ENCODE measurements at regions not wholly inside any gene's neighbourhood (a gene's known extent, or its start where the extent isn't known, plus 50 kb on each side); places are given as distances from the start of the nearest gene placed in this dataset.
"Not testable (repeated sequence)": the region's sequence is repeated elsewhere in the genome, so short reads cannot be mapped to it uniquely, and the experiment has no call there.

DNA sequence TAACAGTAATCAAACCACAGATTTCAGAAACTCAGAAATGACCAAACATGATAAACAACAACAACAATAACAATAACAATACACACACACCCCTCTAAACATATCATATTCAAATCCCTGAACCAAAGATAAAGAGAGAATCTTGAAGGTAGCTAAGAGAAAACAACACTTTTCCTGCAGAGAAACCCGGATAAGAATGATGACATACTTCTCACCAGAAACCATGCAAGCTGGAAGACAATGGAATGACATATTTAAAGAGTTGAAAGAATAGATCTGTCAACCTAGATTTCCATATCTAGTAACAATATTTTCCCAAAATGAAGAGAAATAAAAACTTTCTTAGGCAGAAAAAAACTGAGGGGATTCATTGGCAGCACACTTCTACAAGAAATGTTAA is 138.1 kb downstream of the LIG4 start:
- no peak for DNase-seq (ENCODE audit: low read depth in 2 of 2)

DNA sequence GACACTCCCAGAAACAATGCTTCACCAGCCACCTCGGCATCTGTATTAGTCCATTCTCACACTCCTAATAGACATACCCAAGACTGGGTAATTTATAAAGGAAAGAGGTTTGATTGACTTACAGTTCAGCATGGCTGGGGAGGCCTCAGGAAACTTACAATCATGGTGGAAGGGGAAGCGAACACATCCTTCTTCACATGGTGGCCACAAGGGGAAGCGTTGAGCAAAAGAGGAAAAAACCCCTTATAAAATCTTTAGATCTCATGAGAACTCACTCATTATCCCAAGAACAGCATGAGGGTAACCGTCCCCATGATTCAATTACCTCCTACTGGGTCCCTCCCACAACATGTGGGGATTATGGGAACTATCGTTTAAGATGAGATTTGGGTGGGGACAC is 140.9 kb downstream of the LIG4 start:
- DNase-seq (ENCODE audit: low read depth in 2 of 2) = not testable (repeated sequence)

DNA sequence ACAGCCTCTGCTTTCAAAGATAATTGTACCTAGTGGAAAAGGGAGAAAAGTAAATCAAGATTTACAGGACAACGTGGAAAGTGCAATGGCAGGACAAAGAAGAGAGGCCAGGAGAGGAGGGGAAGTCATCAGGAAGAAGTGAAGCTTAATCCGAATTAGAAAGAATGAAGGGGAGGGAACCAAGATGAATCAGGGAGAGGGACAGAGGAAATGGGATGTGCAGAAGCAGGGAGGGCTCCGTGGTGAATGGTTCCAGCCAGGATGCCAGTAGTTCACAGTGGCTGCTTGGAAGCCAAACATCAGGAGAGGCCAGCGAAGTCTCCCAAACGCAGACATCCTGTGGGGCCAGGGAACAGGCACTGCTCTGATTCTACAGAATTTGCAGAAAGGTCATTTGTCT is 144.4 kb downstream of the LIG4 start:
- no peak for DNase-seq (ENCODE audit: low read depth in 2 of 2)

DNA sequence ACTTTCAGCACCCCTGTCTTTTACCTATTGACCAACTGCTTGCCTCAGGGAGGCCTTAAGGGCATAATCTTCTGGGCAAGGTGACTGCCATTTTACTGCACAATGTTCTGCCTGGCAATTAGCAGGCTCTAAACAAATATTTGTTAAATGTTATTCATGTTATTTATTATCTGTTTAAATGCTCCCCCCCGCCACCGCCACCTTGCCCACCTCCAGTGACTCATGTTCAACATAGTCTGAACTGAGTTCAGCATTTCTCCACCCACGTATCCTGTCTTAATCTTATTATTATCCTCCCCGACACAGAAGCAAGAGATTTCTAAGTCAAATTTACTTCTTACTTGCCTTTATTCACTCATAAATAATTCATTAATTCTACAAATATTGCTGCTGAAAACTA is 144.8 kb downstream of the LIG4 start:
- DNase-seq (ENCODE audit: low read depth in 2 of 2) = no peak

DNA sequence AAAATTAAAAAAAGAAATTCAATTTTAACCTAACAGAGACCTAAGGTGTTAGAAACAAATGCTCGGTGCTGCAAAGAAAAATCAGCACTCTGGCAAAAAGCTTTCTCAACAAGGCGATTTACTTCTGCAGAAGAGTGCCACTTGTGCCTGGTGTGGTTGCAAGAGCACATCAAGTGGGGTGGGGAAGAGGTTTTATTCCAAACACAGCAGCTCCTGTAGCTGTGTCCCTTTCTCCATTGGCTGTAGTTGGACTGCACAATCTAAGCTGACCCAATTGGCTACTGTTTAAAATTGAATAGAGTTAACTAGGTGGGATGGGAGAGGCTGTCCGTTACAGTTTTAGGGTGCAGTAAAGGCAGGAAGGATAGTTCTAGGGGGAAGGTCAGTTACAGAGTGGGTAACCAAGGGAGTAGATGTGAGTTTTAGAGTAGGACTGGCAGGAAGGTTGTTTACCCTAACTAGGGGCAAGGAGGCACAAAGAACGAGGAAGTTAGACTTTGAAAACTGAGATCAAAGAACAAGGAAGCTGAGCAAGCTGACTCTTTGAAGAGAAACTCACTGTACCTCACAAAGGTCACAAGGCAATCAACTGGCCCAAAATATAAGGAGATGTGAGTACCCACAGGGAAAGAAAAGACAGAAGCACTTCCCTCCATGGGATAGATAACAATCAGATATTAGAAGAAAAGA is 145.7 kb downstream of the LIG4 start:
- no peak for DNase-seq (ENCODE audit: low read depth in 2 of 2)

DNA sequence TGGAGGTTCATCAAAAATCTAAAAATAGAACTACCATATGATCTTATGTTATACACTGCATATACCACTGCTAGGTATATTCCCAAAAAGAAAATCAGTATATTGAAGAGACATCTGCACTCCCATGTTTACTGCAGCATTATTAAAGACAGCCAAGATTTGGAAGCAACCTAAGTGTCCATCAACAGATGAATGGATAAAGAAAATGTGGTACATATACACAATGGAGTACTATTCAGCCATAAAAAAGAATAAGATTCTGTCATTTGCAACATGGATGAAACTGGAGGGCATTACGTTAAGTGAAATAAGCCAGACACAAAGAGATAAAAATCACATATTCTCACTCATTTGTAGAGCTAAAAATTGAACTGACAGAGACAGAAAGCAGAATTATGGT is 151.0 kb downstream of the LIG4 start:
- DNase-seq (ENCODE audit: low read depth in 2 of 2) = not testable (repeated sequence)

DNA sequence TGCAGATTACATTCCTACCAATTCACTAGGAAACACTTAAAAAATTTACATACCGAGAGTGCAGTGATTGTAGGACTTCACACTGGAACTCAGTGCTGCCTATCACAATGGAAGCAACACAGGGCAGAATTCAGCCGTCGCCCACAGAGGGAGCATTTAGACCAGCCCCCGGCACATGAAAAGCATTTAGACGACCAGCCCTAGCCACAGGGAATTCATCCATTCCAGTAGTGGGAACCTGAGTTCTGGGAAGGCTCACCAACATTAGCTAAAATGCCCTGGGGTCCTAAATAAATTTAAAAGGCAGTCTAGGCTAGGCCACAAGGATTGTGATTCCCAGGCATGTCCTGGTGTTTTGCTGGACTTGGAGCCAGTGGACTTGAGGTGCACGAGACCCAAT is 155.2 kb downstream of the LIG4 start:
- DNase-seq (ENCODE audit: low read depth in 2 of 2) = no peak

DNA sequence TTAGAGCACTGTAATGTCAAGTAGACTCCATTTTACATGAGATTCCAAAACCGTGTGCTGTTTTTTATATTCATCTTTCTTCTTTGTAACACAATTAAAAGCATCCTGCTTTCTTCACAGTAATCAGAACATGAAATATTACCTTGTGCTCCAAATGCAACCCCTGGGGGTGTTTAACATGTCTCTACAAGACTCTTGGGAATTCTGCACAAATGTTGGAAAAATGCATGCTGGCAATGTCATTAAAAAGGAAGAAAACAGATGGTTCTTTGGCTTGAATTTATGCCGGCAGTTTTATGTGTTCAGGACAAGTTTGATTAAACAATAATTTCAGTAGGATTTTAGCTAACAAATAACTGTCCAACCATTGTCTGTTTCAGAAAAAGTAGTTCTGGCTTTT is 159.1 kb downstream of the LIG4 start:
- DNase-seq (ENCODE audit: low read depth in 2 of 2) = no peak

DNA sequence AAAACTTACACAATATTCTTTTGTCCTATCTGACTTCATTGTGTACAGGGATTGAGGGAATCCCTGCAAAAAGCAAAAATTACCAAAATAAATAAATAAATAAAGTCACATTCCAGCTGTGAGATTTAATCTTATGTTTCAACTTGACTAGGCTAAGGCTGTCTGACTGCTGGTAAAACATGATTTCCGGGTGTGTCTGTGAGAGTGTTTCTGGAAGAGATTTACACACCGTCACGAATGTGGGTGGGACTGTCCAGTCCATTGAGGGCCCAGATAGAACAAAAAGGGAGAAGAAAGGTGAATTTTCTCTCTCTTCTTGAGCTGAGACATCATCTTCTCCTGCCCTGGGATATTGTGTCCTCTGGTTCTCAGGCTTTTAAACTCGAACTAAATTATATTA is 166.1 kb downstream of the LIG4 start:
- no peak for DNase-seq (ENCODE audit: low read depth in 2 of 2)

DNA sequence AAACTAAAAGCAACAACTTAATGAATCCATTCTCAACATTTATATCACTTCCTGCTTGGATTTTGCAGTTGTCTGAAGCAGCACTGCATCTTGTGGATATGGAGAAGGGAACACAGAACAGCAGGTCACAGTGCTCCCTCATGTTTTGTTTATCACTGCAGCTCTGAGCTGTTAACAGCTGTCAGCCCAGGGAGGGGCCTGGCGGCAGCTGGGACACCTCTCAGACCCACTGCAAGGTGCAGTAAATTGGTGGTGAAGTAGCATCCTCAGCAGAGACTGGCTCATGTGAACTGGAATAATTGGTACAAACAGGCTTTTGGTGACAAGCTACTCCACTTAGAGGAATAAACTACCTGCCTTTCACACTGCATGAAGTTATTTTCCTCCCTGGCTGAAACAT is 170.4 kb downstream of the LIG4 start:
- DNase-seq (ENCODE audit: low read depth in 2 of 2) = no peak

DNA sequence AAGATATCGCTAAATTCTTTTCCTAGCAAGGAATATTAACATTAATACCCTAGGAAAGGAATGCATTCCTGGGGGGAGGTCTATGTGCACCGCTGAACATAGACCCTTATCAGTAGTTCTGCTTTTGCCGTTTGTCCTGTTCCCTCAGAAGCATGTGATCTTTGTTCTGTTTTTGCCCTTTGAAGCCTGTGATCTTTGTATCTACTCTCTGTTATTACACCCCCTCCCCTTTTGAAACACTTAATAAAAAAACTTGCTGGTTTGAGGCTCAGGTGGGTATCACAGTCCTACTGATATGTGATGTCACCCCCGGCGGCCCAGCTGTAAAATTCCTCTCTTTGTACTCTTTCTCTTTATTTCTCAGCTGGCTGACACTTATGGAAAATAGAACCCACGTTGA is 172.5 kb downstream of the LIG4 start:
- not testable (repeated sequence) for DNase-seq (ENCODE audit: low read depth in 2 of 2)

DNA sequence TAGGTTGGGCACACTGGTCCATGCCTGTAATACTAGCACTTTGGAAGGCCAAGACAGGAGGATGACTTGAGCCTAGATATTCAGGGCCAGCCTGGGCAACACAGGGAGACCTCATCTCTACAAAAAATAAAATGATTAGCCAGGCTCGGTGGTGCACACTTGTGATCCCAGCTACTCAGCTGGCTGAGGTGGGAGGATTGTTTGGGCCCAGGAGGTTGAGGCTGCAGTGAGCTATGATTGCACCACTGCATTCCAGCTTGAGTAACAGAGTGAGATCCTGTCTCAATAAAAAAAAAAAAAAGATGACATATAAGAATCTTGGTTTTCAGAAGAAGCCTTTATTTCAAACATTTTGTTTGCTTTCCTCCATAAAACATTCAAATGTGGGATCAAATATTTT is 178.0 kb downstream of the LIG4 start:
- DNase-seq (ENCODE audit: low read depth in 2 of 2) = no peak

DNA sequence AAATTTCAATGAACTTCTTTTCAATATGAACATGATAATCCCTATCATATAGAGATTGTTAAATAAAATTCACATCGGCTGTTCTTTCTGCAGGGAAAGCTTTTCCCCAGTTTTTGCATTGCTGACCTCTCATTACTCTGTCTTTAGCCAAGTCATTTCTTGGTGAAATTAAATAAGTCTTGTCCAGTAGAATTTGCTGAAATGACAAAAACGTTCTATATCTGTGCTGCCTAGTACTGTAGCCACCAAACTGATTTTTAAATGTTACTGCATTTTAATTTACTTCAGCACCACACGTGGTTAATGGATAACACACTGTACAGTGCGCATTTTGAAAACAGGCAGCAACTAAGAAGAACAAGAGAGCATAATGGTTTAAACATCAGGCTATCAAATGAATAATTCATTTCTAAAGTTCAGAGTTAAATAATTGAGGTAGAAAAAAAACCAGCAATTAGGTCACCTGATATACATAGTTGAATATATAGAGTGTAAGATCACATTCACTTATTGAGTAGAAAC is 178.9 kb downstream of the LIG4 start:
- DNase-seq (ENCODE audit: low read depth in 2 of 2) = no peak

DNA sequence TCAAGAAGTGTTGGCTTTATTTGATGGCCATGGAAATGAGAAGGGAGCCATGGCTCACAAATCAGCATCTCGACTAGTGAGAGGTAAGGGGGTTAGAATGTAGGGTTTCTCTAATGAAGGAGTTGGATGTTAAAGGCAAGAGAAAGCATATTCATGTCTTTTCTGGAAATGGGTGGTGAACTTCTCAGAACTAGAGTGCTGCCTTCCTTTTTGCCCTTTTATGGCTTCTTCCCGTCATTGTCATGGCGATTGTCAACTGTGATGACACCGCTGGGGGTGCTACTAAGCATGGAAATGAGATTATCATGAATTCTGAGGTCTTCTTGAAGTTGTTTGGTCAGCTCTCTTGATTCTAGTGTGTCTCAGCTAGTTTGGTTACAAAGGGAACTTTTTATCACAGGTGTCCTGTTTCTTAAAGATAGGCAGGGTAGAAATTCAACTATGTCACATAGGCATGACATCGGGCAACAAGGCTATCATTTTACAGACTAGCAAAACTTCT is 180.4 kb downstream of the LIG4 start:
- no peak for DNase-seq (ENCODE audit: low read depth in 2 of 2)

DNA sequence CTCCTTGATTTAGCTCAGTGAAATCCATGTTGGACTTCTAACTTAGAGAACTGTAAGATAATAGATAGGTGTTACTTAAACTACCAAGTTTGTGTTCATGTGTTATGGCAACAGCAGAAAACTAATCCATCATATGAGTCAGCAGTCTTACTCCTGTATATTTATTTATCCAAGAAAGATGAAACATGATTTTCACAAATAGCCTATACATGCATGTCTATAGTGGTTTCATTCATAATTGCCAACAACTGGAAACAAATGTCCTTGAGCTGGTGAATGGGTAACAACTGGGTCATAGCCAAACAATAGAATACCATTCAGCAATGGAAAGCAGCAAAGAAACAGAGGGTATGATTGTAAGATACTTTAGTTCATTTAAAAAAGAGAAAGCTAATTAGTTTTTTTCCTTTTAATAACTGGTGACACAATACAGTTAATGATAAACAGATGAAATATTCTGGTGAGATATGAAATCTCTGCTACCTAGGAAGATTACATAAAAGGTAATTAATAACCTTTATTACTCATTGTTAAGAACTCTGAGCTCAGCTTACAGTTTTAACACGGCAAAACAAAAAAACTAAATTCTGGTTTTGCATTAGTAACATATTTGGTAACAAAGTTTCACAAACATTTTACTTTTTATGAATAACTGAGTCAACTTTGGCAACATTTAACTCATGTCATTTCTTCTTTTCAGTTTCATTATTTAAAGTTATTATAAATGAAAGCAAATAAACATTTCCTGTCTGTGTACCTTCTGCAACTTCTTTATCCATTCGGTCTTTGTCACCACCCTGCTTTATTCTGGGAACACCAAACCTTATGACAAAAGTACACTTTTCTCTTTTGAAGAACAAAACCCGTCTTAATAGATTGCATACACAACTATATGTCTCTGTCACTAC is 181.3 kb downstream of the LIG4 start:
- no peak for DNase-seq (ENCODE audit: low read depth in 2 of 2)

DNA sequence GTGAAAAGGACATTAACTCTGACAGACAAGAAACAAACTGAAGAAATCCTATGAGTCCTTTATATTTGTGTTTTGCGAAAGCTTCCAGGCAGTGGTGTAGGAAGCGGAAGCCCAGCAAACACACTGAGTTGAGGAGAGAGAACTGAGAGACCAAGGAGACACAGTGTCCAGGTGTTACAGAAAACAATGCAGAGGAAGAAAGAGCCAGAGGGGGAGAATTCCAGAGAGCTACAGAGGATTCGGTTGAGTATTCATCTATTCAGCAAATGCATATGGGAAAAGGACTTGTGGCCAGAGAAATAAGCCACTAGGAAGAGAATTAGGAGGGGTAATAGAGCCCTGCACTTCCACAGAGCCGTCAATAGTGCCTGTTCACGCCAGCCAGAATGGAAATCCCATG is 183.5 kb downstream of the LIG4 start:
- DNase-seq (ENCODE audit: low read depth in 2 of 2) = no peak

DNA sequence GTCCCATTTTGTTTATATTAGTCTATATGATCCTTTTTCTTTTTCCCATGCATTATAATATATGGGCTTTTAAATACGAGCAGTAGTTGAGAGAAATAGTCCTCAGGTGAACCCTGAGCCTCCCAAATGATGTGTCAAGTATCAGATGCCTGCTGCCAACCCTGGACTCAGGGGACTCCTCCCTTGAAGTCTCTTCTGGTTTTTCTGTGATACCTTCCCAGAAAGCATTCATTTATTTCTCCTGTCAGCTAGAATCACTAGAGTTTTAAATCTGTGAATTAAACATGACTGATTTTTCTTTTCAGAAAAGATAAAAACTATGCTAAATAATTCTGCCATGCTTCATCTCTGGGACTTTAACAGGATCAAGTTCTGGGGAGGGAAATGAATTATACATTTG is 184.6 kb downstream of the LIG4 start:
- no peak for DNase-seq (ENCODE audit: low read depth in 2 of 2)

DNA sequence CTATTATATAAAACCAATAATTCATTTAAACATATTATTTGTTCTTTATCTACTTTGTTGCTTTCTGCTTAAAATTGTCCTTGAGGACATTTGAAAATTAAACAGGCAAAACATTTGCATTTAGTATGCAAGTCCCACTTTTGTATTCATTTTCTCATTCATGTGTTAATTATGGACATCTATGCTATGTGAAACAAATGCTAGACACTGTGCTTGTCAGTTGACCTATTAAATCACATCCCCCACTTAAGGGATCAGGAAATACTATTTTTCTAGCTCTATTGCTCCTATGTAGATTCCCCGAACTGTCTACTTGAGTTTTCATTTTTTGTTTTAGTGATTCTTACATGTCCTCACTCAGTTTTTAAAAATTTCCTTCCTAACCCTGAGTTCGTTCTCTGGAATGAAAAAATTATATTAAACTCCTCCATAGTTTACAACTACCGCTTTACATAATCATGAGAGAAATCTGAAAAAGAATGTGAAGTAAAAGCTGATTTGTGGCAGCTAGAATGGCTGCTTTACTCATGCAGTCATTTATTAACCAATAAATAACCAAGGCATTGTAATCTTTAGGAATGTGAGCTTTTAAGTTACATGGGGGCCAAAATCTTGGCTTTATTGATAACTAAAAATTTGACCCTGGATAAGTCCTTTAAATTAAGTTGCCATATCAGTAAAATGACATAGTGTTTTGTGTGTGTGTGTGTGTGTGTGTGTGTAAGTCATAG is 188.5 kb downstream of the LIG4 start:
- no peak for DNase-seq (ENCODE audit: low read depth in 2 of 2)

DNA sequence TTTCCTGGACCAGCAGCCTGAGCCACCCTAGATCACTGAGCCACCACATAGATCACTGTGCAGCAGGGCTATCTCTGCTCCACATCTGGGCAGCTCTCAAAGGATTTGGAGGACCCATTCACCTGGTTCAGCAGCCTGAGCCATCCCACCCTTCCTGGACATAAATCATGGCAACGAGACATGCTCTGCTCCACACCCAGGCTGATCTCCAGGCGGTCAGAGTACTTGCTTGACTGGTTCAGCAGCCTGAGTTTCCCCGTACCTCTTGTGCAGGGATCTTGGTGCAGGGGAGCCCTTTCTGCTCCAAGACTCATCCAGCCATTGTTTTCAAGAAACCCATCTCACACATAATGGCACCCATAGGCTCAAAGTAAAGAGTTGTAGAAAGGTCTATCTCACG is 195.3 kb downstream of the LIG4 start:
- DNase-seq (ENCODE audit: low read depth in 2 of 2) = no peak

DNA sequence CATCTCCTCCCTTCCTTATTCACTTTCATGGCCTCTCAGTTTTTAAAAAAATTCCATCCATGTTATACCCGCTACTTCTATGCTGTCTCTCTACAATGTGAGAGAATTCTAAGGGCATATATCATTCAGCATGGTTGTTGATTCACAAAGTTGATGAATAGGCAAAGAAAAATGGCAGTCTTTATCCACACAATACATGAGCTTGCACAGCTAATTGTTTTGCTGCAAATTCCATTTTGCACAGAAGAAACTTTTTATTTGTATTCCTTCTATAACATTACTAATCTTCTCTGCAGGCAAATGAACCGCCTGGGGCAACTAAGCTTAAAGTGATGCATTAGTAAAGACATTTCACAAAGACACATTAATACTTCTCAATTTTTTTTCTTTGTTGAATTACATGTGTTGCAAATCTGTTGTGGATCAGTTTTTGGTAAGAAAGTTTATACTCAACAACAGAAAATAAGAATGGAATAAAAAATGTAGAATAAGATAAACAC is 196.9 kb downstream of the LIG4 start:
- DNase-seq (ENCODE audit: low read depth in 2 of 2) = no peak

DNA sequence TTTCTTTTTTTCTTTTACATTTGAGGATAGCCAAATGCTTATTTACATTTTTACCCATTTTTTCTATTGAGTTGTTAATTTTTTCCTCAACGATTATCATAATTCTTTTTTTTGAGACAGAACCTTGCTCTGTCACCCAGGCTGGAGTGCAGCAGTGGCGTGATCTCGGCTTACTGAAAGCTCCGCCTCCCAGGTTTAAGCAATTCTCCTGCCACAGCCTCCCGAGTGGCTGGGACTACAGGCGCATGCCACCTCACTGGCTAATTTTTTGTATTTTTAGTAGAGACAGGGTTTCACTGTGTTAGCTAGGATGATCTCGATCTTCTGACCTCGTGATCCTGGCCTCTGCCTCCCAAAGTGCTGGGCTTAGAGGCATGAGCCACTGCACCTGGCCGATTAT is 208.7 kb downstream of the LIG4 start:
- no peak for DNase-seq (ENCODE audit: low read depth in 2 of 2)

DNA sequence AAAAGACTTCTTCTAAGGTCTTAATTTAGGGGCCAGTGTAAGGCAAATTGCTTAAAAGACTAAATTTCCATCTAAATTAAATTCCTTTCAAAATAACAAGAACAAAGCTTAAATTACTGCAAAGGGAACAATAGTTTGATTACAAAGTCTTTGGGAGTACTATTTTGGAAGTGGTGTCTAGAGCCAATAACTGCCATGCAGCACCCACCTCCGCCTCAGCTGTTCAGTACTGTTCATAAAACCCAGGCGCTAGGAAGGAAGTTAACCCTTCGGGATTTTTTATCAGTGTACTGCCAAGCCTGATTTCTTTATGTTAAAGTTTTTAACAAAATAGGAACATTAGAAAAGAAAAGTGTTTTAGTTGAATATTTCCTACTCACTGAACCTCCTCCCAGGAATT is 210.1 kb downstream of the LIG4 start:
- DNase-seq (ENCODE audit: low read depth in 2 of 2) = no peak

All from fibroblast of skin of left quadriceps (primary cell).